Thyroid gland (tissue), 4 donors: ENCODE measurements at regions not wholly inside any gene's neighbourhood (a gene's known extent, or its start where the extent isn't known, plus 50 kb on each side); places are given as distances from the start of the nearest gene placed in this dataset.

Experiments used
- DNase-seq, 2 donors: peaks; one replicate each; pipeline ENCODE4 v3.0.0-alpha.2; 2019
- H3K27ac ChIP-seq, 3 donors: fragments of 200-600 bp; sonication (generic); 1 replicate in 2 of 3; 2 replicates in 1 of 3; pipeline ENCODE4 v1.5.1; 2016 to 2019; ENCODE audit warnings: mild to moderate bottlenecking in 1 of 3, moderate library complexity in 1 of 3
- H3K27me3 ChIP-seq: fragments of 200-600 bp; sonication (generic); one replicate; pipeline ENCODE4 v1.5.1; 2019
- H3K36me3 ChIP-seq, 2 donors: fragments of 200-600 bp; sonication (generic); one replicate each; pipeline ENCODE4 v1.5.1; 2016 to 2019
- H3K4me1 ChIP-seq, 2 donors: fragments of 200-600 bp; sonication (generic); one replicate each; pipeline ENCODE4 v1.5.1; 2017 to 2019
- H3K4me3 ChIP-seq, 3 donors: fragments of 200-600 bp; sonication (generic); replicated peaks in 1 of 3; 1 replicate in 2 of 3; 2 replicates in 1 of 3; pipeline ENCODE4 v1.5.1; 2016; ENCODE audit warnings: mild to moderate bottlenecking in 1 of 3
- H3K9me3 ChIP-seq: fragments of 200-600 bp; sonication (generic); one replicate; pipeline ENCODE4 v1.5.1; 2017
- POLR2A ChIP-seq, 2 donors: fragments of 450-650 bp; IDR thresholded peaks; one replicate each; pipeline ENCODE4 v1.6.1; 2017; ENCODE audit warnings: antibody characterized with exemption in 2 of 2, mild to moderate bottlenecking in 2 of 2, moderate library complexity in 1 of 2
- WGBS, 2 donors: methylation state at CpG; one replicate each; pipeline ENCODE4 v1.1.5; 2017; 5-methylcytosine and 5-hydroxymethylcytosine counted together
- intact Hi-C: fragments of 100-400 bp; cut with DNase I; formaldehyde crosslinking; loops from one replicate; pipeline ENCODE4 v1.15.1; 2023
- TF ChIP-seq, protein P1 (sequence below), 6 experiments: fragments of 200-600 bp in 3 of 6; fragments of 450-650 bp in 3 of 6; sonication (generic) in 3 of 6; IDR thresholded peaks; one replicate each; pipeline ENCODE4 v1.5.1; 2016 to 2019; ENCODE audit warnings: antibody characterized with exemption in 6 of 6, mild to moderate bottlenecking in 2 of 6, inconsistent platforms in 1 of 6, moderate library complexity in 1 of 6

DNA sequence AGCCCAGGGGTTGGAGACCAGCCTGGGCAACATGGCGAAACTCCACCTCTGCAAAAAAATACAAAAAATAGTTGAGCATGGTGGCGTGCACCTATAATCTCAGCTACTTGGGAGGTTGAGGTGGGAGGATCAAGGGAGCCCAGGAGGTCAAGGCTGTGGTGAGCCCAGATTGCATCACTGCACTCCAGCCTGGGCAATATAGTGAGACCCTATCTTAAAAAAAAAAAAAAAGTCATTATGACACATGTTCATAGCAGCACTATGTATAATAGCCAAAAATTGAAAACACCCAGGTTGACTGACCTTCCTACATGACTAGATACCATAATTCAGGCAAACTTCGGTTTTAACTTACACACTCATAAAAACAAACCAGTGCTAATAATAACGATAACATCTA is 90.8 kb upstream of the RBPJ start:
- Histone ChIP-seq H3K27ac (no peak overlapping the region), H3K27me3 (no peaks in the 10 kb centered on the region), H3K36me3 (no peaks in the 10 kb centered on the region), H3K9me3 (no peaks in the 10 kb centered on the region), H3K4me1 (no peaks in the 10 kb centered on the region), H3K4me3 (no peak overlapping the region)
- intact Hi-C loops: no loop called here
- WGBS, 2 donors: 92 to 95% methylated on average over 4 of the region's 4 CpGs
- no peak for DNase-seq
- TF ChIP-seq POLR2A (IDR thresholded peaks at IDR 0.05): no peak

DNA sequence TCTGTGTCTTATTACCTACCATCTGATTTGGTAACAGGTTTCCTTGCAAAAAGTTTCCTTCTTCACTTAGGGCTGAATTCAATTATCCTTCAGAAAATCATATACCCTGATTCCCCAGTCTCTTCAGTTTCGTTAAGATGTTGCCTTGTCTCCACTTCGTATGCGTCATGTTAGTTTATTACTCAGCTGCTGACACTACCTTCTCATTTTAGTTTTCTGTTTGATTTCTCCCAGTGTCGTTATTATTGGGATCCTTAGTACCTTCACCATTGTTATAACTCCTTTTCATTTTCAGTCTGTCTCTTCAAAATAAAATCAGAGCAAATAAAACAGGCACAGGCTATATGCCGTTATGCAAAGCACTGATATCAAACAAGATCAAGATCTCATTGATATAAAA is 87.5 kb upstream of the RBPJ start:
- Histone ChIP-seq H3K4me3 (no peak overlapping the region), H3K36me3 (no peaks in the 10 kb centered on the region), H3K27me3 (no peaks in the 10 kb centered on the region), H3K27ac (no peak overlapping the region), H3K4me1 (peaks cover 0 to 4% of the 10 kb centered on the region in 2 donors), H3K9me3 (no peaks in the 10 kb centered on the region)
- DNase-seq: no peak
- 87% methylated on average over 5 of the region's 5 CpGs for WGBS, 2 donors
- intact Hi-C loops: no loop called here
- no peak for TF ChIP-seq POLR2A (IDR thresholded peaks at IDR 0.05)
- TF ChIP-seq, protein P1, sequence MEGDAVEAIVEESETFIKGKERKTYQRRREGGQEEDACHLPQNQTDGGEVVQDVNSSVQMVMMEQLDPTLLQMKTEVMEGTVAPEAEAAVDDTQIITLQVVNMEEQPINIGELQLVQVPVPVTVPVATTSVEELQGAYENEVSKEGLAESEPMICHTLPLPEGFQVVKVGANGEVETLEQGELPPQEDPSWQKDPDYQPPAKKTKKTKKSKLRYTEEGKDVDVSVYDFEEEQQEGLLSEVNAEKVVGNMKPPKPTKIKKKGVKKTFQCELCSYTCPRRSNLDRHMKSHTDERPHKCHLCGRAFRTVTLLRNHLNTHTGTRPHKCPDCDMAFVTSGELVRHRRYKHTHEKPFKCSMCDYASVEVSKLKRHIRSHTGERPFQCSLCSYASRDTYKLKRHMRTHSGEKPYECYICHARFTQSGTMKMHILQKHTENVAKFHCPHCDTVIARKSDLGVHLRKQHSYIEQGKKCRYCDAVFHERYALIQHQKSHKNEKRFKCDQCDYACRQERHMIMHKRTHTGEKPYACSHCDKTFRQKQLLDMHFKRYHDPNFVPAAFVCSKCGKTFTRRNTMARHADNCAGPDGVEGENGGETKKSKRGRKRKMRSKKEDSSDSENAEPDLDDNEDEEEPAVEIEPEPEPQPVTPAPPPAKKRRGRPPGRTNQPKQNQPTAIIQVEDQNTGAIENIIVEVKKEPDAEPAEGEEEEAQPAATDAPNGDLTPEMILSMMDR (IDR thresholded peaks at IDR 0.05): no peak

DNA sequence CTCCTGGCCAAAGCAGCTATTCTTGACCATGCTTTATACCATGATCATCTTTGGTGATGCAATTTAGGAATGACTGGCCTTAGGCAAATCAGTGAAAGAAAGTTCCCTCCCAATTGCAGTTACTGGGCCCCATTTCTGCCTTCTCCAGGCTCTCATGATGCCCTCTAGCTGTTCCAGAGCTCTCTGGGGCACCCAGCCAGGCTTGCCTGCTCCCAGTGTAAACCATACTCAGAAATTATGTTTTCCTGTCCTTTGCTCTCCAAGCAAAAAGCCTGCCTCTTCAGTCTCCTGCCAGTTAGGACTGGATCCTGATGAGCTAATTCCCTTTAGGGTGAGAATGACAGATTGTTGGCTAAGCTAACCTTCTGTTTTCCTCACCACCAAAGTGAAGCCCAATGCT is 85.3 kb upstream of the RBPJ start:
- TF ChIP-seq, protein P1 (IDR thresholded peaks at IDR 0.05): no peak
- no peak for TF ChIP-seq POLR2A (IDR thresholded peaks at IDR 0.05)
- peak in 1 of 2 donors; percentile 36 for DNase-seq
- intact Hi-C loops: no loop called here

DNA sequence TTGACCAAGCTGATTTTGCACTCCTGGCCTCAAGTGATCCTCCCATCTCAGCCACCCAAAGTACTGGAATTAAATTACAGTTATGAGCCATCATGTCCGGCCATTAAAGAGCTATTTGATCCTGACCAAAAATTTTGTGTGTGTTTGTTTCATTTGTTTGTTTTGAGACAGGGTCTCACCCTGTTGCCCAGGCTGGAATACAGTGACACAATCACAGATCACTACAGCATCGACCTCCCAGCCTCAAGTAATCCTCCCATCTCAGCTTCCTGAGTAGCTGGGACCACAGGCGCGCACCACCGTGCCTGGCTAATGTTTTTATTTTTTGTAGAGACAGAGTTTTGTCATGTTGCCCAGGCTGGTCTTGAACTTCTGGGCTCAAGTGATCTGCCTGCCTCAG is 82.9 kb upstream of the RBPJ start:
- H3K36me3 ChIP-seq: no peaks in the 10 kb centered on the region
- WGBS, 2 donors: 94 to 95% methylated on average over 5 of the region's 5 CpGs
- no peak for TF ChIP-seq POLR2A (IDR thresholded peaks at IDR 0.05)
- TF ChIP-seq, protein P1 (IDR thresholded peaks at IDR 0.05): no peak
- no peaks in the 10 kb centered on the region for H3K27me3 ChIP-seq
- intact Hi-C loops: no loop called here
- no peaks in the 10 kb centered on the region for H3K9me3 ChIP-seq
- H3K4me1 ChIP-seq: peaks cover 3 to 14% of the 10 kb centered on the region in 2 donors
- DNase-seq: no peak
- no peak overlapping the region for H3K27ac ChIP-seq
- no peak overlapping the region for H3K4me3 ChIP-seq

More for the DNA sequence above, 85.3 kb upstream of the RBPJ start:
- Histone ChIP-seq H3K36me3 (no peaks in the 10 kb centered on the region), H3K27me3 (no peaks in the 10 kb centered on the region), H3K9me3 (no peaks in the 10 kb centered on the region), H3K27ac (no peak overlapping the region), H3K4me3 (no peak overlapping the region), H3K4me1 (peaks cover 3 to 14% of the 10 kb centered on the region in 2 donors)

DNA sequence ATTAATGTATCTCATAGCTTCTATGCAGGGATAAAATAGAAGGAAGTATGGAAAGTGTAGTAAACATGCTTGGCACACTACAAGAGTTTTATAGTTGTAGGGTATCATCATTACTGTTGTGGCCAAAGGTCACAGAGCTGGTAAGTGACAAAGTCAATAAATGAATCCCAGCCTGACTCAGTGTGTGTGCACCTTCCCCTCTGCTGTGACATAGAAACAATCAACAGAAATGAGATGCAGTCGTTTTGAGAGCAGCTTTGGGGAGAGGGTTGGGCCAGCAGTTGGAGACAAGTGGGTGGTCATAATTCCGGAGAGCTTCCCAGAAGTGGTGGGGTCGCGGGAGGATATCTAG is 82.4 kb upstream of the RBPJ start:
- Histone ChIP-seq H3K27me3 (no peaks in the 10 kb centered on the region), H3K9me3 (no peaks in the 10 kb centered on the region), H3K4me1 (peaks cover 3 to 14% of the 10 kb centered on the region in 2 donors), H3K27ac (no peak overlapping the region), H3K36me3 (no peaks in the 10 kb centered on the region), H3K4me3 (no peak overlapping the region)
- DNase-seq: no peak
- no peak for TF ChIP-seq POLR2A (IDR thresholded peaks at IDR 0.05)
- TF ChIP-seq, protein P1 (IDR thresholded peaks at IDR 0.05): no peak
- 23 to 34% methylated on average over 4 of the region's 4 CpGs for WGBS, 2 donors
- intact Hi-C loops: no loop called here
